GM12878 (cell line): ENCODE measurements at regions not wholly inside any gene's neighbourhood (a gene's known extent, or its start where the extent isn't known, plus 50 kb on each side); places are given as distances from the start of the nearest gene placed in this dataset.

Experiments used
- BCLAF1 ChIP-seq: fragments of 450-650 bp; IDR thresholded peaks from 2 replicates; pipeline ENCODE4 v1.6.1; 2017; ENCODE audit warnings: antibody characterized with exemption, mild to moderate bottlenecking, moderate library complexity
- BMI1 ChIP-seq: fragments of 450-650 bp; IDR thresholded peaks from 2 replicates; pipeline ENCODE4 v1.6.1; 2016; ENCODE audit warnings: mild to moderate bottlenecking, moderate library complexity, borderline replicate concordance
- ELK1 ChIP-seq: IDR thresholded peaks from 2 replicates; pipeline ENCODE4 v1.6.1; 2012; ENCODE audit warnings: low read depth, low read length, improper control_type of control experiment
- FOXM1 ChIP-seq: IDR thresholded peaks from 2 replicates; pipeline ENCODE4 v1.6.1; 2012; ENCODE audit warnings: low read depth, mild to moderate bottlenecking, inconsistent platforms, low read length, moderate library complexity
- HDAC6 ChIP-seq: fragments of 200-600 bp; sonication (generic); IDR thresholded peaks from one replicate; pipeline ENCODE4 v1.8.0; 2017; ENCODE audit warnings: antibody characterized with exemption; ENCODE audit not compliant: unreplicated experiment
- JUND ChIP-seq: IDR thresholded peaks from 2 replicates; pipeline ENCODE4 v1.6.1; 2012; ENCODE audit warnings: low read depth, mild to moderate bottlenecking, low read length, improper control_type of control experiment, moderate library complexity
- MTA3 ChIP-seq: IDR thresholded peaks from 2 replicates; pipeline ENCODE4 v1.6.1; 2012; ENCODE audit warnings: low read length, inconsistent platforms, borderline replicate concordance
- RAD21 ChIP-seq: IDR thresholded peaks from 2 replicates; pipeline ENCODE4 v1.6.1; 2011; ENCODE audit warnings: mild to moderate bottlenecking, low read depth, low read length, moderate library complexity; ENCODE audit not compliant: insufficient read depth
- SMAD5 ChIP-seq: IDR thresholded peaks from 2 replicates; pipeline ENCODE4 v1.6.1; 2016; ENCODE audit warnings: antibody characterized with exemption, low read depth
- ZBTB33 ChIP-seq: fragments of 450-650 bp; IDR thresholded peaks from 2 replicates; pipeline ENCODE4 v1.6.1; 2017; ENCODE audit warnings: mild to moderate bottlenecking
- ZNF592 ChIP-seq: fragments of 450-650 bp; IDR thresholded peaks from 2 replicates; pipeline ENCODE4 v1.6.1; 2017; ENCODE audit warnings: mild to moderate bottlenecking, moderate library complexity

GRCh38 chr9:82474235-82474634, 485.7 kb downstream of the SPATA31D1 start (continued):
- TF ChIP-seq BCLAF1 (no peak), MTA3 (no peak), BMI1 (no peak), ZBTB33 (no peak), ELK1 (no peak), RAD21 (no peak), JUND (no peak), ZNF592 (no peak), FOXM1 (no peak), SMAD5 (no peak), HDAC6 (no peak)
- TF ChIP-seq, all 136 proteins: peak for 0
